HG02852 (cell line): ENCODE measurements at regions not wholly inside any gene's neighbourhood (a gene's known extent, or its start where the extent isn't known, plus 50 kb on each side); places are given as distances from the start of the nearest gene placed in this dataset.

Experiments used
- ATAC-seq: cut with Tn5 transposase; IDR thresholded peaks from one replicate; pipeline ENCODE4 v1.9.1; 2021; ENCODE audit warnings: mild to moderate bottlenecking, moderate library complexity; ENCODE audit not compliant: unreplicated experiment

DNA sequence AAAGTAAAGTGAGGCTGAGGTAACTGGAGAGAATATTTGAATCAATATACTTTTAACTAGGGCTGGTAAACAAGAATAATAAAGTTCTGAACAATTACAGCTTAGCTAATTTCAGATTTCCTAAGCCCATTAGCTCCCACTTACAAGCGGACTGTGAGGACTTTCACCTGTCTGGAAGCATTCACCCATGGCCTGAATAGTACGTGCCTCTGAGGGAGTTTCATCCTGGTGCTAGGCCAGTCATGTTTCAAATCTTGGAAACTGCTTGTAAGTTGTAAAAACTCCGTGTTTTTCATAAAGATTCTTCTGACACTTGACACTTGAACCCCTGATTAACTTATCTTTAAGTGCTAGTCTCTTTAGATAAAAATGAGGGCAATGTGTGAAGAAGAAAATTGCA lies 975.2 kb upstream of the GHITM start:
- ATAC-seq, result no peak

DNA sequence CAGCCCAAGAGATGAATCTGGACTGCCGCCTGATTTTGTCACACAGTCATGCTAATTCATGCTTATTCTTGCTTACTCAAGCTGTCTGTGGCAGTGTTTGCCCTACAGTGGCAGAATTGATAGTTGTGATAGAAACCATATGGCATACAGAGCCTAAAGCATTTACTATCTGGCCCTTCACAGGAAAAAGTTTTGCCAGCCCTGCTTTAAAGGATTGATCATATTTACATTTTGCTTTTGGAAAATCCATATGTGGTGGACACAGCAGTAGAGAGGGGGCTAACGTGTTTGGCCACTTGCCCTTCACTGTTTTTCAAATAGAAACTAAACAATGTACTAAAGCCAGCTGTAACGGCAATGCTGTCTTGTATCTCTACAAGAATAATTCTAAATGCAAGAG lies 974.0 kb upstream of the GHITM start:
- no peak for ATAC-seq

DNA sequence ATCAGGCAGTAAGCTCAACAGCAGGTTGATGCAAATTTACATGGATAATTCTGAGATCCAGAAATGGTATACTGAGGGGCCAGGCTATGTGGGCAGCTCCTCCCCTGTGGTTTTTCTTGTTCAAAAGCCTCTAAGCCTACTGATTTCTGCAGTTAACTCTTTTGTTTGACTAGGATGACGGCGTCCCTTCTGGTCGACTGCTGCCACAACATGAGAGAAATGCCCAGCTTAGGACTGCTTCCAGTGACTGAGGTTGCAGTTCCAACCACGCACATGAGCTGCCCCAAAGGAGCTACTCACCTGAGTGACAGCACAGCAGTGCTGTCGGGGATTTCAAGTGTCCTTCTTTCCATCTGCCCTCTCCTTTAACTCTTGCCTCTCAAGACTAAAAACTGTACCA lies 973.0 kb upstream of the GHITM start:
- ATAC-seq, result no peak

DNA sequence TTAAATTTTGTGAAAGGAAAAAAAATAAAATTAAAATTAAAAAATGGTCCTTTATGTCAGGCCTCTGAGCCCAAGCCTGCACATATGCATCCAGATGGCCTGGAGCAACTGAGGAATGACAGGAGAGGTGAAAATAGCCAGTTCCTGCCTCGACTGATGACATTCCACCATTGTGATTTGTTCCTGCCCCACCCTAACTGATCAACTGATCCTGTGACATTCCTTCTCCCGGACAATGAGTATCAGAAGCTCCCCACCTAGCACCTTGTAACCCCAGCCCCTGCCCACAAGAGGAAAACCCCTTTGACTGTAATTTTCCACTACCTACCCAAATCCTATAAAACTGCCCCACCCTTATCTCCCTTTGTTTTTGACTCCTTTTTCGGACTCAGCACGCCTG lies 972.2 kb upstream of the GHITM start:
- ATAC-seq, result no peak

DNA sequence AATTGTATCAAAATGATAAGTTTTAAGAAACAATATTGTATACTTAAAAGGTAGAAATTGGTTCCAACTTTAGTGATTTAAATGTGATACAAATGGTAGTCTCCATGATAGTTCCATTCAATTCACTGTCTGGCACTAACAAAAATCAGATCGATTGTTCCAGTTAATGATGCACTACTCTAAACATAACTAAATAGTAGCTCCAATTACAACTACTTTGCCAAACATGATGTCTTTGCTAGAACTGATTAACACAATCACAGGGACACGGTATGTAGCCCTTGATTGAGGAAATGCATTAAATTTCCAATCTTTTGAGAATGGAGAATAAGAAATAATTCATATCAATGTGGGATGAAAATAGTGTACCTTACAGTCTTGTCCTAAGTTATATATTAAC lies 962.4 kb upstream of the GHITM start:
- no peak for ATAC-seq

DNA sequence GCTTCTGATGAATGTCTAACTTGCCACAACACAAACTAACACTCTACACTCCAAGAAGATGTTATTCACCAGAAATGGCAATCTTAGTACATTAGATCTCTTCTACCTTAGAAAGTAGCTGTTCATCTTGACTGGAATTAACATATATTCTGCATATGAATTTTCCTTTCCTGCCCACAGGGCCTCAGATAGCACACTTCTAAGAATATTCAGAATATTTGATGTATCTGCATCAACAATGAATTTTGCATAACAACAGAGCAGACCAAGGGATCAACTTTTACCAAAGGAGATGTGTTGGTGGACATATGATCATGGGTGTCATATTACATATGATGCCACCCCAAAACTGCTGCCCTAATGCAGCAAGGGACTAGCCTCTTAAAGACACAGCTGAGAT lies 960.8 kb upstream of the GHITM start:
- ATAC-seq, result no peak

DNA sequence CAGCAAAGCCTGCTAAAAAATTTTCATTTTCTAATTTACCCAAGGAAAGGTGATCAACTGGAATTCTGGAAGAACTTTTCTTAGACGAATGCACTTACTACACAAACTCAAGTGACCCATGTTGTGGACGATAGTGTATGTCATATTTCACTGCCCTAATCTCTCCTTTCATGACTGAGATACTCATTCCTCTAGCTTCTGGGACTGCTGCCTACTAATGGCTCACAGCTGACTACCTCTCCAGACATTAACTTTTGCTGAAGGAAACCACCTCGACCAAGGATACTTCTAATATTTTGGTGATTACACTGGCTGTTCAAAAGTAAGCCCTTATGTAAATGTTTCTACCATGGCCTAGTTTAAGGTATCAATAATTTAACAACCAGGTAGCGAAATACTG lies 959.9 kb upstream of the GHITM start:
- ATAC-seq, result no peak

DNA sequence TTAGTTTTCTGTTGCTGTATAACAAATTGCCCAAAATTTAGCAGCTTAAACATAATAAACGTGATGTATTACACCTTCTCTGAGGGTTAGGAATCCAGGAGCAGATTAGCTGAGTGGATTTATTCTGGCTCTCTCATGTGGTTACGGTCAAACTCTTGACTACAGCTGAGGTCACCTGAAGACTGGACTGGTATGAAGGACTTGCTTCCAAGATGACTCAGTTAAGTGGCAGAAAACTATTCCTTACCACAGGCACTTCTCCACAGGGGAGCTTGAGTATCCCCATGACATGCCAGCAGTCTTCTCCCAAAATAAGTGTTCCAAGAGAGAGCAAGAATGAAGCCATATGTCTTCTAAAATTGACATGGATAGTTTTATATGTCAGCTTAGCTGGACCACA lies 957.2 kb upstream of the GHITM start:
- no peak for ATAC-seq

DNA sequence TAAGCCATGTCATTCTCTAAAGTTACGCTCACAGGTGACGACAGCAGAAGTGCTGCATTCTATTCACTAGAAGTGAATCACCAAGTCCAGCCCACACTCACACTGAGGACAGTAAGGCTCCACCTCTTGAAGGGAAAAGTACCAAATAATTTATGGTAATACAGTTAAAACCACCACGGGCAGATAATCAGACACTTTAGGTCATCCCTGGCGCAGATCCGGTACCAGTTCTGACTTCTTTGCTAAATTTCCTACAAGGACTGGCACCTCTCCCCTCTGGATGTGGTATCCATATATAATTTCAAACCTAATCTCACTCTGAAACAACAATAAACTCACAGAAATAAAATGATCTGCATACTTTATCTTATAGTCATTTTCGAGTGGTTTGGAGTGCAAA lies 954.7 kb upstream of the GHITM start:
- ATAC-seq, result no peak

DNA sequence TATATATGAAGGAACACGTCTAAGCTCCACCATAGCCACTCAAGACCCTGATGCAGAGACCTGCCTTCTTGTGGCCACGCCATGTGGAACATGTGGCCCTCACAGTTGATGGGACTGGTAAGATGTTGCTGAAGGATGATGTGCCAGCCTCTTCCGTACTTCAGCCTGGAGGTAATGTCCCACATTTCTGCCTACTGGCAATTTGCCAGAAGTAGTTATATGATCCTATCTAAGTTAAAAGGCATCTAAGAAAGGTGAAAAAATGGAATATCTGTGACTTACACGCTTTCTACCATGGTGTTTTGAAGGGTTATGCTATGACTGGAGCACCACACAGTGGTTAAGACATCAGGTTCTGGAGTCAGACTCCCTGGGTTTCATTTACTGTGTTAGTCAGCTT lies 948.7 kb upstream of the GHITM start:
- no peak for ATAC-seq

DNA sequence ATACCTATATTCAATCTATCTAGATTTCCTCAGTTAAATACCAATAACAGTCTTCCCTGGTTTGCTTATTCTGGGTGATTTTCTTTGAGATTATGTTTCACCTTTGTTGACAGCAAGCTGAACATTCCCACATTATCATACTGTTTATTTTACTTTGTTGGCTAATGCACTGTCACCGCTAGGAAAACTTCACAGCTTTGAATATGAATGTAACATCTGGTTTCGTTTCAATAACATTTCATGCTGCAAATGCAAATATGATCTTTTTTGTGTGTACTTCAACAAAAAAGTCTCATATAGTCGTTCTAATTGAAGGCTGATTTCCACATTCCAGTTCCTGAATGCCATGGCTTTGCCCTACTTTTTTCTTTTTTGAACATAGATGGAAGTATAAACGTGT lies 946.3 kb upstream of the GHITM start:
- no peak for ATAC-seq

DNA sequence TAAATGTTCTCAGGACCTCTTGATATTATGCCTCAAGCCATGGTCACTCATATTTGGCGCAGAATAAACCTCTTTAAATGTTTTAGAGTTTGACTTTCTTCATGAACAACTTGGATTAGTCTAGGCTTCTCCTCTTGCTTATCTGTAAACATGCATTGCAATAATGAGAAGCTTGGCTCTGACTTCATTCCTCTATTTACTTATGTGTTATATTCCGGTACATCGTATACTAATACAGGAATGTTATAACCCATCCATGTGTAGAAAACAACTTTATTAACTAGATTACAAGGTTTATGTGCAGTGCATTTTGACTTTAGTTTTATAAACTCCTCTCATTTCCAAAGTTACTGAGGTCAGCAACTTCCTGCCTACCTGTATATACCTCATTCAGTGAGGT lies 944.3 kb upstream of the GHITM start:
- no peak for ATAC-seq

DNA sequence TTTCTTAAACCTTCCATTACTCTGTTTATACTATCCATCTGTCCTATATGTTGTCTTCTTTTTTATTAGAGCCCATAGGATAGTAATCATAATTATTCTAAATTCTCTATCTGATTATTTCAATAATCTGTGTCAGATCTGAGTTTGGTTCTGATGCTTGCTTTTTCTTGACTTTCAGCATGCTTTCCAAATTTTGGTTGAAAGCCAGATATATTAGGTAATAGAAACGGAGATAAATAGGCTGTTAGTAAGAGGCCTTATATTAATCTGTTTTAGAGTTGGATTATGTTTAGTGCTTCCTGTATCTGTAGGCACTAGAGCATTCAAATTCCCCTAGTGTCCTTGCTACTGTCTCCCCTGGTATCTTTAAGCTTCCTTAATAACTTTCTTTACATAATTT lies 939.9 kb upstream of the GHITM start:
- no peak for ATAC-seq

DNA sequence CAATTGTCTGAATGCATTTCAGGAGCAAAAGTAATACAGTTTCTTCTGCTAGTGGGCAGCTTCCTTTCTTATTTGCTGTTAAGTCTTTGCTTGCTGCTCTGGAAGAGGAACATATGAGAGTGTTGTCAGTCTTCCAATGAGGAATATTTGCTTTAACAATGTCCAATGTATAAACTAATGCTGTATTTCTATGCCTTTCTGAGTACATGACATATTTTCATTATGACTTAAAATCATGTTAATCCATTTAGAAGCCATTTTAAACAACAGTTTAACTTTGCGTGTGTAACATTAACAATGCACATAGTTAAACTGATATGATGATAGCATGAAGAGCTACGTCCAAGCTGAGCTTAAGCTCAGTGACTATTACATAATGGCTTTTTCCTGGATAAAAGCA lies 933.4 kb upstream of the GHITM start:
- no peak for ATAC-seq

DNA sequence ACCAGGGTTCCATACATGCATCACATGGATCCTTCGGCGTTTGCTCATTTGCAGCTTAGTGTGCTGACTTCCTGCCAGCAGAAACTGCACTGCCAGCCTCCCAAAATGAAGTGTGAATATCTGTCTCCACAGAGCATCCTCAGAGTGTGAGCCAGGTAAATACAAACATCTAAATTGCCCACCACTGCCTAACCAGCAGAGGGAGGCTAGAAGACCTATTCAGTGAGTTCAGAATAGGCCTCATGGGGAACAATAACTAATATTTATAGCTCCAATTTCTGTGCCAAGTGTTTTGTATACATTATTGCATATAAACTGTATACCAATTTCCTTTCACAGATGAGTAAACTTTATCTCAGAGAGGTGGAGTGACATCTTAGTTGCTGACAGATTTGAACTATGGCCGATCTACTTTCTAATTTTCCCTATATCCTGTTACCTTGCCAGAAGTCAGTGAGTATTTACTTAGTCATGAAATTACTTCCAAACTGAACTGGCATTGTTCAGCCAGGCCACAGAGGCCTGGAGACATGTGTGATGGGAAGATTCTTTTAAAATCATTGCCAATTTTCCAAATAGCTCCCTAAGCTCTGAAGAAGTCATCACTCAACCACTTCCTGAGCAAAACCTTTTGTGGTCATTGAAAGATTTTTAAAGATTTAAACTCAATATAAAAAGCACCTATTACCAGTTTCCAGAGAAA lies 926.5 kb upstream of the GHITM start:
- no peak for ATAC-seq

DNA sequence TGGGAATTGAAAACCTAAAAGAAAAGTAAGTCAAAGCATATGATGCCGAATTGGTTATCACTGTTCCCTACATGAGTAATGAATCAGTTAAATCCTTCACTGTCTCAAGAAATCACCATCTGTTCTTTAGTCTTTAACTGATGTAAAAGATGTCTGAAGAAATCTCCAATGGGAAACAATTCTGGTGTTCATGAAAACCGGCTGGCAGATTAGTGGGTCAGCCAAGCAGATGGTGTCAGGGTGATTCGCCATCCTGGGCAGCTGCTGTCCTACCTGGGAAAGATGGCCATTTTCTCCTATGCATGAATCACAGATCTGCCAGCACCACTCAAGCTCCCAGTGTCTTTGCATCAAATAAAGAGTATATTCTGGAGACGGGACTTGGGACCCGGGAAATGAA lies 925.2 kb upstream of the GHITM start:
- ATAC-seq, result no peak

DNA sequence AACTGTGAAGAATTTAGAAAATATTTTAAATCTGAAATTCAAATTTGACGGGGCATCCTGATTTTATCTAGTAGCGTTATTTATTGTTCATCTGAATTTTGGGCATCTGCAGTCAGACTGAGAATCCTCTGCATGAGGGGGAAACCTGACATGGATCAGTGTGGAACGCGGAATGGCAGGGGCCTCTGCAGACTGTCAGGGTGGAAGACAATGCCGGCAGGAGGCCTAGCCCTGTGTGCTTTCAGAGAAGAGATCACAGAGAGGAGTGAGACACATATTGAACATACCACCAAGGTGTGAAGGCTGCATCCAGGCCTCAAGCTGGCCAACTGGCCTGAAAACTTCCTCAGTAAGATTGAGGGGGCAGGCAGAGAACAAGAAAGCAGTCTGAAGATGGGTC lies 921.1 kb upstream of the GHITM start:
- ATAC-seq, result no peak

DNA sequence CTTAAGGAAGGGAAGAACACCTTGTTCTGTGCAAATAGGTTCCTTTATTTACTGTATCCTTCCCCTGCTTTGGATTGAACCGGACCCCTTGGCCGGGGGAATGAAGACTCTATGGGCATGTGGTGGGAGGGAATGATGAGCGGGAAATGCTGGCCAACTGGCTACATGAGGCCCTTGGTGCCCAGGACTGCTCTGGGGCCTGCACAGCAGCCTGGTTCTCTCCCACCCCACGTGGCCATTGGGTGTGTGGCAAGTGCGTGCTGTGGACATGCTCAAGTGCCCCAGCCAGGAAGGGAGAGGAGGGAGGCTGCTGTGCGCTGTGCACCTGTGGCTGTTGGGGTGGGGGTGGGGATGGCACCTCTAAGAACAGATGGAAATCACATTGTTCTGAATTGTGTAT lies 917.0 kb upstream of the GHITM start:
- ATAC-seq, result no peak

DNA sequence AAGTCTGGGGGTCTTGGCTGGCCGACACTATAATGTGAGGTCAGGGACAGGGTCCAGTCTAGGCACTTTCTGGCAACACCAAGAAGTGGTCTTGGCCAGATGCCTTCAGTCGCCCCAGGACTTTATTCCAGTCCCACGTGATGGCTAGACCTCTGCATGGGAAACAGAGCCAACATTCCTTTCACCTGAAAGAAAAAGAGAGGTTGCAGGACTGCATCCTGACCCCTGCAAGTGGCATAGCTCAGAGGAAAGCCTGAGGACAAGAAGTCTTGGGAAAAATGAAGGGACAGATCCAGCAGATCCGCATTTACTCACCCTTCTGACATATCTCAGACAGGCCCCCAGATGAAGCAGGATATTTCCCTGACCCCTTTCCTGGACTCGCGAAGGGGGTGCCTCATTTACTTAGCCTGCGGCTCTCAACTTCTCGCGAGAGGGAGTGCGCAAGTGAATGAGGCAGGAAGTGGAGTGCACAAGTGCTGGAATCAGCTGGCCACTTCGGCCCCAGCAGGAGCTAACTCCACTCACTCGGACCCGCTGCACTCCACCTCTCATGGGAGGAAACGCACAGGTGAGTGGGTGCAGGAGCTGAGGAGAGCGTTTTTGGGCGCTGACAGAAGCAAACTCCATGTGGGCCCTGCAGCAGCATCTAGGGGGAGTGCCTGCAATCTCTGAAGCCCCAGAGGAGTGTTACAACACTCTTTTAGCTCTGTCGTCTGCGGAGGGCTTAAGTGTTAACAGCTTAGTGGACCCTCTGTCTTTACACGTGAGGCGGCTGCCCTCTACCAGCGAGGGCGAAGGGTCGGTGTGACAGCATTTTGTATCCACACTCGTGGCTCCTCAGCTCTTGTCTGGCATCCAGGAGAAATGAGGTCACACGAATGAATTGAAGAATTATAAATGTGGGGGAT lies 916.2 kb upstream of the GHITM start:
- ATAC-seq, result no peak

DNA sequence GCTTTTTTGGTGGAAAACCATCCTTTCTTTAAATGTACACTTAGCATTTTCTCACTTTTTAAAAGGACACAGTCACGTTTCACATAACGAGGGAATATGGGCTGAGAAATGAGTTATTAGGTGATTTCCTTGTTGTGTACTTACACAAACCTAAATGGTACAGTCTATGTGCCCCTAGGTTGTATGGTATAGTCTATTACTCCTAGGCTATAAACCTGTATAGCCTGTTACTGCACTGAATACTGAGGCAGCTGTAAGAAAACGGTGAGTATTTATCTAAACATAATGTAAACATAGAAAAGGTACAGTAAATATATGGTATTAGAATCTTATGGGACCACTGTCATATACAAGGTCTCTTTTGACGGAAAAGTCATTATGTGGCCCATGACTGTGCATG lies 913.5 kb upstream of the GHITM start:
- no peak for ATAC-seq

DNA sequence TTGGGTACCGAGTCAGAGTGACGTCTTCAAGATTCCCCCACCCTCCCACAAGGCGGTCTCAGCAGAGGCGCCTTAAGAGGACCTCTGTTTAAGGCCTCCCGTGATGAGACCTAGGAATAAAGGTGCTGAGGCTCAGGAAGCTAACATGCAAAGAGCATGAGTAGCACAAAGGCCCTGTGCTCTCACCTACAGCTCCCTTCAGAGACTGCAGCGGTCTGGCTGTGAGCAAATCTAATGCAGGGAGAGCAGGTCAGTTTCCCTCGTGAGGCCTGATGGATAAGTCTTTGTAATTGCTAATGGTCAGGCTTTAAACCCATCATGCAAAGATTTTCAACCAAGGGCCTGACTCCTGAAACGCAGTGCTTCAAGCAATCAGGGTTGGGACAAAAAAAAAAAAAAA lies 909.3 kb upstream of the GHITM start:
- no peak for ATAC-seq

DNA sequence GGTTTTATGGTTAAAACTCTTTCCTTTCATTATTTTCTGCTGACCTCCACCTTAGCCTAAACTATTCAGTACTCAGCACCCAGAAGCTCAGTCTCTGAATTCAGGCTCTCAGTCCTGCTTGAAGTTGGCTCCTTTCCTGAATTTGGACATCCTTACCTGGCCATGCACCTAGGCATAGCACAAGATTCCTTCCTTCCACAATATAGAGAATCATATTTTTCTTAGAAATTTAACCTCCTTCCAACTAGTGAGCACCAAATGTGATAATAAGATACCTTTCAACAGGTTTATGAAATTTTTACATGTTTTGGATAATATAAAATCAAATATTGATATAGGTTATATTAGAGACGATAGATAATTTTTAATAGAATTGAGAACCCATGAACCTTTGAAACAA lies 905.6 kb upstream of the GHITM start:
- no peak for ATAC-seq
